Panc1 (cell line): ENCODE measurements at regions not wholly inside any gene's neighbourhood (a gene's known extent, or its start where the extent isn't known, plus 50 kb on each side); places are given as distances from the start of the nearest gene placed in this dataset.

Experiments
- ATAC-seq: fragments of 200-7000 bp; cut with Tn5 transposase; 2 replicates; pipeline ENCODE4 v1.9.1; 2020; ENCODE audit warnings: mild to moderate bottlenecking, moderate library complexity
- BruUV-seq: library from RNA; stranded (reverse); fragments of 400-500 nt; replicated peaks from 2 replicates; lab custom pipeline; 2021; lab: Mats Ljungman, UMichigan
- CTCF ChIA-PET: fragments of 300-600 bp; sonication (Branson Sonifier 250); formaldehyde crosslinking; loops from one replicate; lab custom pipeline; 2022; ENCODE audit warnings: antibody characterized with exemption; lab: Charles Lee
- POLR2A ChIA-PET: fragments of 300-600 bp; sonication (Branson Sonifier 250); formaldehyde crosslinking; loops from one replicate; lab custom pipeline; 2022; ENCODE audit warnings: antibody characterized with exemption; lab: Charles Lee
- DNase-seq: peaks from one replicate; pipeline ENCODE4 v3.0.0-alpha.2; 2010; ENCODE audit warnings: low read depth, low spot score
- H3K27ac ChIP-seq: 2 replicates; pipeline ENCODE4 v1.5.1; 2011; ENCODE audit warnings: mild to moderate bottlenecking, low read length, inconsistent platforms
- H3K27me3 ChIP-seq: fragments of 200-500 bp; sonication (Bioruptor generic); 2 replicates; pipeline ENCODE4 v1.6.0; 2014; ENCODE audit warnings: low read length, inconsistent platforms; ENCODE audit not compliant: control insufficient read depth, insufficient read depth
- H3K36me3 ChIP-seq: fragments of 200-500 bp; sonication (Bioruptor generic); 2 replicates; pipeline ENCODE4 v1.5.1; 2014; ENCODE audit warnings: inconsistent platforms, mild to moderate bottlenecking, low read length, moderate library complexity; ENCODE audit not compliant: control insufficient read depth, insufficient read depth
- H3K4me1 ChIP-seq: 2 replicates; pipeline ENCODE4 v1.5.1; 2011; ENCODE audit warnings: inconsistent platforms, mild to moderate bottlenecking, low read length, moderate library complexity; ENCODE audit not compliant: control insufficient read depth, insufficient read depth
- H3K4me3 ChIP-seq, 2 experiments: 2 replicates each; pipeline ENCODE4 v1.5.1; 2011 to 2012; ENCODE audit warnings: low read depth in 2 of 2, low read length in 2 of 2, mild to moderate bottlenecking in 2 of 2, inconsistent platforms in 1 of 2, moderate library complexity in 1 of 2
- H3K9me3 ChIP-seq: fragments of 200-500 bp; sonication (Bioruptor generic); 2 replicates; pipeline ENCODE4 v1.5.1; 2014; ENCODE audit warnings: low read depth, mild to moderate bottlenecking, inconsistent platforms, low read length, moderate library complexity; ENCODE audit not compliant: control insufficient read depth, insufficient read depth
- POLR2AphosphoS5 ChIP-seq: IDR thresholded peaks from 2 replicates; pipeline ENCODE4 v1.6.1; 2012; ENCODE audit warnings: mild to moderate bottlenecking, low read depth, low read length, moderate library complexity
- SIN3A ChIP-seq: IDR thresholded peaks from 2 replicates; pipeline ENCODE4 v1.6.1; 2012; ENCODE audit warnings: low read depth, mild to moderate bottlenecking, low read length, moderate library complexity, borderline replicate concordance; ENCODE audit not compliant: insufficient read depth
- TCF7L2 ChIP-seq: IDR thresholded peaks from 2 replicates; pipeline ENCODE4 v1.6.1; 2011; ENCODE audit warnings: mild to moderate bottlenecking, low read depth, low read length, inconsistent platforms
- in situ Hi-C: cut with HindIII; loops from 2 replicates; pipeline ENCODE4 v1.10.0; 2016; ENCODE audit warnings: low sequenced_read_pairs, low pct_unique_long_range_greater_than_20kb
- intact Hi-C: fragments of 100-400 bp; cut with micrococcal nuclease; formaldehyde crosslinking; loops from one replicate; pipeline ENCODE4 v1.10.0; 2022; ENCODE audit not compliant: unreplicated experiment
- TF ChIP-seq, protein P1 (sequence below): fragments of 450-650 bp; IDR thresholded peaks from 2 replicates; pipeline ENCODE4 v1.5.1; 2017; ENCODE audit warnings: mild to moderate bottlenecking
- TF ChIP-seq, protein P2 (sequence below), 2 experiments: IDR thresholded peaks; 2 replicates each; pipeline ENCODE4 v1.6.1; 2011 to 2012; ENCODE audit warnings: low read depth in 2 of 2, control low read depth in 1 of 2, low read length in 1 of 2, mild to moderate bottlenecking in 1 of 2, moderate library complexity in 1 of 2; ENCODE audit not compliant: insufficient read depth in 1 of 2

DNA sequence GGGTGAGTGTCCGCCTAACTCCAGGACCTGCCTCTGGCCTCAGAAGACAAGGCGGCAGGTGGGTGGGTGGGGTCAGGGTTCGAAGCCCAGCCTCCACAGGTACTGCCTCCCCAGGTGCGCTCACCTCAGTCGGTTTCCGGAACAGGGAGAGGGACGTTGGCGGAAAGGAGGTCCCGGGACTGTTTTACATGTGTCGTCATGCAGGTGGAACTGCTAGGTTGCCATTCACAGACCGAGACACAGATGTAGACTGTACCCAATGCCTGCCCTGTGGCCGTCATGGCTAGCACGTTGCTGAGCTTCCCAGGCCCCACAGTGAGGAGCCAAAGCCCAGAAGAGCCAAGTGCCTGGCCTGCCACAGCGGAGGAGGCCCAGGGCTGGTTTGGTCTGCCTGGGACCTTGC lies 284.0 kb upstream of the HS6ST1 start:
- DNase-seq = no peak
- ATAC-seq = peak; percentile 29; the same call in 1 of the 2 replicates
- Histone ChIP-seq H3K4me3 (no peak overlapping the region), H3K27ac (no peak overlapping the region), H3K4me1 (no peaks in the 10 kb centered on the region), H3K9me3 (no peaks in the 10 kb centered on the region), H3K36me3 (no peaks in the 10 kb centered on the region), H3K27me3 (no peaks in the 10 kb centered on the region)
- intact Hi-C loops (no loop called here), in situ Hi-C loops (no loop called here)
- CTCF ChIA-PET = no interaction called here
- TF ChIP-seq, protein P1, sequence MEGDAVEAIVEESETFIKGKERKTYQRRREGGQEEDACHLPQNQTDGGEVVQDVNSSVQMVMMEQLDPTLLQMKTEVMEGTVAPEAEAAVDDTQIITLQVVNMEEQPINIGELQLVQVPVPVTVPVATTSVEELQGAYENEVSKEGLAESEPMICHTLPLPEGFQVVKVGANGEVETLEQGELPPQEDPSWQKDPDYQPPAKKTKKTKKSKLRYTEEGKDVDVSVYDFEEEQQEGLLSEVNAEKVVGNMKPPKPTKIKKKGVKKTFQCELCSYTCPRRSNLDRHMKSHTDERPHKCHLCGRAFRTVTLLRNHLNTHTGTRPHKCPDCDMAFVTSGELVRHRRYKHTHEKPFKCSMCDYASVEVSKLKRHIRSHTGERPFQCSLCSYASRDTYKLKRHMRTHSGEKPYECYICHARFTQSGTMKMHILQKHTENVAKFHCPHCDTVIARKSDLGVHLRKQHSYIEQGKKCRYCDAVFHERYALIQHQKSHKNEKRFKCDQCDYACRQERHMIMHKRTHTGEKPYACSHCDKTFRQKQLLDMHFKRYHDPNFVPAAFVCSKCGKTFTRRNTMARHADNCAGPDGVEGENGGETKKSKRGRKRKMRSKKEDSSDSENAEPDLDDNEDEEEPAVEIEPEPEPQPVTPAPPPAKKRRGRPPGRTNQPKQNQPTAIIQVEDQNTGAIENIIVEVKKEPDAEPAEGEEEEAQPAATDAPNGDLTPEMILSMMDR = no peak
- TF ChIP-seq SIN3A = no peak
- TF ChIP-seq, protein P2, sequence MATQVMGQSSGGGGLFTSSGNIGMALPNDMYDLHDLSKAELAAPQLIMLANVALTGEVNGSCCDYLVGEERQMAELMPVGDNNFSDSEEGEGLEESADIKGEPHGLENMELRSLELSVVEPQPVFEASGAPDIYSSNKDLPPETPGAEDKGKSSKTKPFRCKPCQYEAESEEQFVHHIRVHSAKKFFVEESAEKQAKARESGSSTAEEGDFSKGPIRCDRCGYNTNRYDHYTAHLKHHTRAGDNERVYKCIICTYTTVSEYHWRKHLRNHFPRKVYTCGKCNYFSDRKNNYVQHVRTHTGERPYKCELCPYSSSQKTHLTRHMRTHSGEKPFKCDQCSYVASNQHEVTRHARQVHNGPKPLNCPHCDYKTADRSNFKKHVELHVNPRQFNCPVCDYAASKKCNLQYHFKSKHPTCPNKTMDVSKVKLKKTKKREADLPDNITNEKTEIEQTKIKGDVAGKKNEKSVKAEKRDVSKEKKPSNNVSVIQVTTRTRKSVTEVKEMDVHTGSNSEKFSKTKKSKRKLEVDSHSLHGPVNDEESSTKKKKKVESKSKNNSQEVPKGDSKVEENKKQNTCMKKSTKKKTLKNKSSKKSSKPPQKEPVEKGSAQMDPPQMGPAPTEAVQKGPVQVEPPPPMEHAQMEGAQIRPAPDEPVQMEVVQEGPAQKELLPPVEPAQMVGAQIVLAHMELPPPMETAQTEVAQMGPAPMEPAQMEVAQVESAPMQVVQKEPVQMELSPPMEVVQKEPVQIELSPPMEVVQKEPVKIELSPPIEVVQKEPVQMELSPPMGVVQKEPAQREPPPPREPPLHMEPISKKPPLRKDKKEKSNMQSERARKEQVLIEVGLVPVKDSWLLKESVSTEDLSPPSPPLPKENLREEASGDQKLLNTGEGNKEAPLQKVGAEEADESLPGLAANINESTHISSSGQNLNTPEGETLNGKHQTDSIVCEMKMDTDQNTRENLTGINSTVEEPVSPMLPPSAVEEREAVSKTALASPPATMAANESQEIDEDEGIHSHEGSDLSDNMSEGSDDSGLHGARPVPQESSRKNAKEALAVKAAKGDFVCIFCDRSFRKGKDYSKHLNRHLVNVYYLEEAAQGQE (IDR thresholded peaks at IDR 0.05; ENCODE audit: insufficient read depth in 1 of 2, low read depth in 2 of 2, low read length in 1 of 2) = no peak
- TF ChIP-seq POLR2AphosphoS5 = no peak
- TF ChIP-seq TCF7L2 = no peak
- POLR2A ChIA-PET = no interaction called here
- BruUV-seq = no TSS peak

DNA sequence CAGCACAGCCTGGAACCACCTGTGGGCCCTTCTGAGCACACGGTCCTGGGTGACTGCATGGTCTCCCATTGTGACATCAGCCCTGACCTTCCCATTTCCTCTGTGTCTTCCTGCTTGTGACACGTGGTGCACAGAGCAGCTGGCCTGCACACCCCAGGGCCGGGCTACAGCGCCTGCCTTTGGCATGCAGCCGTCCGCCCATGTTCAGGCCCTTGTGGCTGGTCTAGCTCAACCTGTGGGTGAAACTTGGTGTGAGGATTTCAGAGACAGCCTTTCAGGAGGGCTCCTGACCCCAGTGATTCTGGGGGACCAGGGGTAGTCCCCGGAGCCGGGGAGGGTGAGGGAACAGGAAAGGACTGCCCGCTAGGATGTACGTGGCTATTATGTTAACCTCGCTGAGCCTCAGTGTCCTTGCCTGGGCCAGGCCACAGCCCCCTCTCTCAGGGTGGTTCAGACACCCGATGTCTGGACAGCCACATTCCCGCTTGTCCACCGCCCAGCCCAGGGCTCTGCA lies 284.8 kb upstream of the HS6ST1 start:
- CTCF ChIA-PET = no interaction called here
- DNase-seq = no peak
- intact Hi-C loops = no loop called here
- Histone ChIP-seq H3K36me3 (no peaks in the 10 kb centered on the region), H3K27me3 (no peaks in the 10 kb centered on the region), H3K4me3 (no peak overlapping the region), H3K9me3 (no peaks in the 10 kb centered on the region), H3K4me1 (no peaks in the 10 kb centered on the region), H3K27ac (no peak overlapping the region)
- TF ChIP-seq, protein P1 = no peak
- TF ChIP-seq, protein P2 (IDR thresholded peaks at IDR 0.05; ENCODE audit: insufficient read depth in 1 of 2, low read depth in 2 of 2, low read length in 1 of 2) = no peak
- no peak for TF ChIP-seq POLR2AphosphoS5
- peak; percentile 43; the same call in 1 of the 2 replicates for ATAC-seq
- no TSS peak for BruUV-seq
- in situ Hi-C loops = no loop called here
- POLR2A ChIA-PET = no interaction called here
